SK-N-SH (cell line): ENCODE measurements at regions not wholly inside any gene's neighbourhood (a gene's known extent, or its start where the extent isn't known, plus 50 kb on each side); places are given as distances from the start of the nearest gene placed in this dataset.

Experiments
- CTCF ChIA-PET: fragments of 300-600, 350-600 bp; formaldehyde crosslinking; extraction: SDS; loops from one replicate; lab custom pipeline; 2021; lab: Yijun Ruan, JAX
- POLR2A ChIA-PET: fragments of 350-600 bp; sonication (Branson Sonifier 250); formaldehyde crosslinking; extraction: SDS; loops from one replicate; lab custom pipeline; 2020; ENCODE audit warnings: antibody characterized with exemption, inconsistent platforms; lab: Yijun Ruan, JAX
- DNase-seq: peaks from one replicate; pipeline ENCODE4 v3.0.0; 2012
- H2AFZ ChIP-seq: fragments of 200-600 bp; sonication (generic); 2 replicates; pipeline ENCODE4 v1.8.1; 2016; ENCODE audit warnings: antibody characterized with exemption, mild to moderate bottlenecking, low read depth
- H3F3A ChIP-seq: fragments of 200-600 bp; sonication (generic); replicated peaks from 2 replicates; pipeline ENCODE3; 2016; ENCODE audit warnings: antibody characterized with exemption, mild to moderate bottlenecking; ENCODE audit not compliant: insufficient read depth
- H3K27ac ChIP-seq, 2 experiments: fragments of 200-500 bp in 1 of 2; fragments of 200-600 bp in 1 of 2; sonication (Bioruptor generic) in 1 of 2; sonication (generic), shearing (Covaris generic) in 1 of 2; 2 replicates each; pipeline versions ENCODE4 v1.5.1 to v1.6.1; 2014 to 2016; ENCODE audit warnings: low read depth in 2 of 2, inconsistent platforms in 1 of 2, low read length in 1 of 2, mild to moderate bottlenecking in 1 of 2, mixed read lengths in 1 of 2
- H3K27me3 ChIP-seq: fragments of 200-600 bp; sonication (generic), shearing (Covaris generic); 2 replicates; pipeline ENCODE4 v1.6.1; 2016; ENCODE audit warnings: mixed run types; ENCODE audit not compliant: insufficient read depth
- H3K36me3 ChIP-seq, 2 experiments: fragments of 200-500 bp in 1 of 2; fragments of 200-600 bp in 1 of 2; sonication (Bioruptor generic) in 1 of 2; sonication (generic) in 1 of 2; replicated peaks in 1 of 2; 2 replicates each; pipeline versions ENCODE3 to v1.5.1; 2014 to 2016; ENCODE audit warnings: low read length in 1 of 2, mild to moderate bottlenecking in 1 of 2; ENCODE audit not compliant: insufficient read depth in 2 of 2, control insufficient read depth in 1 of 2
- H3K4me1 ChIP-seq, 2 experiments: fragments of 200-500 bp in 1 of 2; fragments of 200-600 bp in 1 of 2; sonication (Bioruptor generic) in 1 of 2; sonication (generic), shearing (Covaris generic) in 1 of 2; 2 replicates each; pipeline versions ENCODE4 v1.5.1 to v1.6.1; 2014 to 2016; ENCODE audit warnings: low read depth in 1 of 2, low read length in 1 of 2, mixed run types in 1 of 2; ENCODE audit not compliant: insufficient read depth in 2 of 2, control insufficient read depth in 1 of 2
- H3K4me2 ChIP-seq: fragments of 200-600 bp; sonication (generic), shearing (Covaris generic); 2 replicates; pipeline ENCODE4 v1.6.1; 2017; ENCODE audit warnings: mixed run types
- H3K4me3 ChIP-seq, 2 experiments: fragments of 200-500 bp in 1 of 2; fragments of 200-600 bp in 1 of 2; sonication (Bioruptor generic) in 1 of 2; sonication (generic), shearing (Covaris generic) in 1 of 2; 2 replicates each; pipeline versions ENCODE4 v1.5.1 to v1.8.1; 2014 to 2016; ENCODE audit warnings: low read depth in 2 of 2, inconsistent platforms in 1 of 2, low read length in 1 of 2, mild to moderate bottlenecking in 1 of 2, mixed read lengths in 1 of 2, moderate library complexity in 1 of 2
- H3K79me2 ChIP-seq: fragments of 200-600 bp; sonication (generic); 2 replicates; pipeline ENCODE4 v1.8.1; 2017; ENCODE audit warnings: mild to moderate bottlenecking; ENCODE audit not compliant: insufficient read depth
- H3K9ac ChIP-seq: fragments of 200-600 bp; sonication (generic); 2 replicates; pipeline ENCODE4 v1.6.1; 2017; ENCODE audit warnings: mixed run types
- H3K9me2 ChIP-seq: fragments of 200-600 bp; sonication (generic); 2 replicates; pipeline ENCODE4 v1.6.1; 2017; ENCODE audit warnings: mixed run types
- H3K9me3 ChIP-seq: fragments of 200-600 bp; sonication (generic); 2 replicates; pipeline ENCODE4 v1.6.1; 2017; ENCODE audit warnings: mixed run types, mild to moderate bottlenecking, moderate library complexity
- H4K20me1 ChIP-seq: fragments of 200-600 bp; sonication (generic); 2 replicates; pipeline ENCODE4 v1.6.1; 2017; ENCODE audit warnings: mild to moderate bottlenecking, mixed run types; ENCODE audit not compliant: insufficient read depth
- CTCF ChIP-seq: fragments of 200-600 bp; sonication (generic); IDR thresholded peaks from 2 replicates; pipeline ENCODE4 v1.6.1; 2017; ENCODE audit warnings: antibody characterized with exemption, mild to moderate bottlenecking, moderate library complexity
- ELF1 ChIP-seq: IDR thresholded peaks from 2 replicates; pipeline ENCODE4 v1.4.0; 2012
- EP300 ChIP-seq, 2 experiments: IDR thresholded peaks; 2 replicates each; pipeline versions ENCODE4 v1.4.0 to v1.6.1; 2012; ENCODE audit warnings: borderline replicate concordance in 1 of 2, low read depth in 1 of 2, low read length in 1 of 2
- FOSL2 ChIP-seq: IDR thresholded peaks from 2 replicates; pipeline ENCODE4 v1.4.0; 2012; ENCODE audit warnings: low read depth, mild to moderate bottlenecking, moderate library complexity, borderline replicate concordance
- FOXJ3 ChIP-seq: sonication (generic); formaldehyde crosslinking; IDR thresholded peaks from 2 replicates; pipeline ENCODE4 v1.5.1; 2020; ENCODE audit warnings: mild to moderate bottlenecking, missing genetic modification reagents
- FOXM1 ChIP-seq: IDR thresholded peaks from 2 replicates; pipeline ENCODE4 v1.4.0; 2012; ENCODE audit warnings: low read depth, mild to moderate bottlenecking
- MEF2A ChIP-seq: IDR thresholded peaks from 2 replicates; pipeline ENCODE4 v1.4.0; 2012; ENCODE audit warnings: low read depth, borderline replicate concordance
- MXI1 ChIP-seq: IDR thresholded peaks from 2 replicates; pipeline ENCODE4 v1.6.1; 2012; ENCODE audit warnings: mild to moderate bottlenecking, low read depth, low read length, improper control_type of control experiment
- NFIC ChIP-seq: IDR thresholded peaks from 2 replicates; pipeline ENCODE4 v1.4.0; 2012; ENCODE audit warnings: borderline replicate concordance
- POLR2AphosphoS5 ChIP-seq: IDR thresholded peaks from 2 replicates; pipeline ENCODE4 v1.6.1; 2012; ENCODE audit warnings: low read depth, low read length
- RAD21 ChIP-seq: IDR thresholded peaks from 2 replicates; pipeline ENCODE4 v1.6.1; 2012; ENCODE audit warnings: mild to moderate bottlenecking, low read length
- RCOR1 ChIP-seq: fragments of 150-350 bp; IDR thresholded peaks from 2 replicates; pipeline ENCODE4 v1.6.1; 2017; ENCODE audit warnings: antibody characterized with exemption, low read length
- RFX5 ChIP-seq: IDR thresholded peaks from 2 replicates; pipeline ENCODE4 v1.6.1; 2012; ENCODE audit warnings: mild to moderate bottlenecking, improper control_type of control experiment, low read length
- RXRA ChIP-seq: IDR thresholded peaks from 2 replicates; pipeline ENCODE4 v1.4.0; 2012; ENCODE audit warnings: low read depth, mild to moderate bottlenecking, borderline replicate concordance
- SIN3A ChIP-seq: IDR thresholded peaks from 2 replicates; pipeline ENCODE4 v1.6.1; 2012; ENCODE audit warnings: low read depth, mild to moderate bottlenecking, low read length, moderate library complexity, borderline replicate concordance
- SMC3 ChIP-seq: IDR thresholded peaks from 2 replicates; pipeline ENCODE4 v1.6.1; 2012; ENCODE audit warnings: low read depth, low read length, improper control_type of control experiment
- TEAD4 ChIP-seq: IDR thresholded peaks from 2 replicates; pipeline ENCODE4 v1.4.0; 2012; ENCODE audit warnings: mild to moderate bottlenecking, borderline replicate concordance; ENCODE audit not compliant: insufficient read depth
- USF1 ChIP-seq: IDR thresholded peaks from 2 replicates; pipeline ENCODE4 v1.4.0; 2012; ENCODE audit warnings: low read depth, borderline replicate concordance
- USF2 ChIP-seq: fragments of 150-350 bp; IDR thresholded peaks from 2 replicates; pipeline ENCODE4 v1.6.1; 2017; ENCODE audit warnings: antibody characterized with exemption, low read length, low read depth, borderline replicate concordance
- ZBTB33 ChIP-seq: IDR thresholded peaks from 2 replicates; pipeline ENCODE4 v1.4.0; 2012; ENCODE audit warnings: low read depth, borderline replicate concordance
- WGBS: methylation state at CpG from one replicate; pipeline ENCODE4 v1.1.6; 2017; ENCODE audit warnings: low lambda C conversion rate; 5-methylcytosine and 5-hydroxymethylcytosine counted together

- H3K4me3 ChIP-seq, result no peak overlapping the region
- no peak overlapping the region for H3K27ac ChIP-seq
- 0 out of 2 replicates have a peak, but pooled peaks cover 7% of the 10 kb centered on the region for H3K9me3 ChIP-seq
- H3K4me2 ChIP-seq, result no peak overlapping the region
- peaks cover 0 to 42% of the 10 kb centered on the region in 2 experiments; a peak in 2 of 4 replicates for H3K4me1 ChIP-seq
- H3K79me2 ChIP-seq, result no peaks in the 10 kb centered on the region
- H4K20me1 ChIP-seq, result no peaks in the 10 kb centered on the region
- WGBS, result 75% methylated on average over 1 of the region's 1 CpG
- DNase-seq, result no peak
- POLR2A ChIA-PET, result no interaction called here
- H2AFZ ChIP-seq, result no peak overlapping the region
- no peaks in the 10 kb centered on the region for H3K27me3 ChIP-seq
- no peak overlapping the region for H3K9ac ChIP-seq
- H3K36me3 ChIP-seq, result no peaks in the 10 kb centered on the region
- no peak for TF ChIP-seq RXRA
- no peak for TF ChIP-seq CTCF
- TF ChIP-seq FOXJ3 (CRISPR knock-in tag), result no peak
- no peak for TF ChIP-seq ZBTB33
- no peak for TF ChIP-seq MEF2A
- no peak for TF ChIP-seq USF1
- no peak for TF ChIP-seq SMC3
- TF ChIP-seq TEAD4, result no peak
- TF ChIP-seq SIN3A, result no peak
- TF ChIP-seq NFIC, result no peak
- no peak for TF ChIP-seq RAD21
- TF ChIP-seq FOSL2, result no peak
- no peak for TF ChIP-seq EP300 (IDR thresholded peaks at IDR 0.05; ENCODE audit: borderline replicate concordance in 1 of 2, low read depth in 1 of 2, low read length in 1 of 2)
- H3F3A ChIP-seq, result peaks cover 12% of the 10 kb centered on the region
- no peaks in the 10 kb centered on the region for H3K9me2 ChIP-seq
- CTCF ChIA-PET, result no interaction called here
Observed at GRCh38 chr6:128595544-128595943, 75.1 kb upstream of the PTPRK start.

- WGBS, result 30% methylated on average over 1 of the region's 1 CpG
- ChIA-PET CTCF (no interaction called here), POLR2A (no interaction called here)
- no peaks in the 10 kb centered on the region for H4K20me1 ChIP-seq
- no peak for DNase-seq
- no peak overlapping the region for H3K27ac ChIP-seq
- H3K36me3 ChIP-seq, result no peaks in the 10 kb centered on the region
- H3K4me1 ChIP-seq, result no peaks in the 10 kb centered on the region
- no peak overlapping the region for H2AFZ ChIP-seq
- H3F3A ChIP-seq, result no peaks in the 10 kb centered on the region
- H3K9ac ChIP-seq, result no peak overlapping the region
- no peak overlapping the region for H3K4me3 ChIP-seq
- no peak overlapping the region for H3K4me2 ChIP-seq
- no peaks in the 10 kb centered on the region for H3K27me3 ChIP-seq
- H3K9me3 ChIP-seq, result no peaks in the 10 kb centered on the region
- H3K9me2 ChIP-seq, result no peaks in the 10 kb centered on the region
- H3K79me2 ChIP-seq, result no peaks in the 10 kb centered on the region
- no peak for TF ChIP-seq MXI1
- no peak for TF ChIP-seq FOXM1
- TF ChIP-seq USF2, result no peak
- no peak for TF ChIP-seq POLR2AphosphoS5
- no peak for TF ChIP-seq FOXJ3 (CRISPR knock-in tag)
- TF ChIP-seq RCOR1, result no peak
- no peak for TF ChIP-seq RFX5
- TF ChIP-seq ELF1, result no peak
- TF ChIP-seq CTCF, result no peak
Observed at GRCh38 chr6:128586095-128586494, 65.7 kb upstream of the PTPRK start.
